Fibroblast of pulmonary artery (primary cell): ENCODE measurements at regions not wholly inside any gene's neighbourhood (a gene's known extent, or its start where the extent isn't known, plus 50 kb on each side); places are given as distances from the start of the nearest gene placed in this dataset.
"Not testable (repeated sequence)": the region's sequence is repeated elsewhere in the genome, so short reads cannot be mapped to it uniquely, and the experiment has no call there.

Experiments used
- DNase-seq: peaks from one replicate; pipeline ENCODE4 v3.0.0-alpha.2; 2010; ENCODE audit warnings: low read depth
- H3K4me3 ChIP-seq: replicated peaks from 2 replicates; pipeline ENCODE4 v1.5.1; 2011; ENCODE audit warnings: low read depth, mild to moderate bottlenecking, control low read depth, low read length, moderate library complexity
- CTCF ChIP-seq: IDR thresholded peaks from 2 replicates; pipeline ENCODE4 v1.5.1; 2011; ENCODE audit warnings: mild to moderate bottlenecking, control low read depth, low read length, inconsistent platforms; ENCODE audit errors: missing control alignments

- H3K4me3 ChIP-seq = peak overlapping the region; percentile 53
- TF ChIP-seq CTCF = no peak
- DNase-seq = no peak
These were observed 68.7 kb upstream of the WNT7B start for GRCh38 chr22:46045459-46046298.

- H3K4me3 ChIP-seq = no peak overlapping the region
- TF ChIP-seq CTCF = no peak
- DNase-seq = no peak
These were observed 69.3 kb upstream of the WNT7B start for GRCh38 chr22:46046299-46046685.

GRCh38 chr22:46047226-46047625, 70.3 kb upstream of the WNT7B start:
- TF ChIP-seq CTCF = no peak
- no peak overlapping the region for H3K4me3 ChIP-seq
- DNase-seq = no peak

- no peak for DNase-seq
- no peak for TF ChIP-seq CTCF
- no peak overlapping the region for H3K4me3 ChIP-seq
These were observed 71.1 kb upstream of the WNT7B start for GRCh38 chr22:46047841-46048595.

GRCh38 chr22:46048661-46049060, 71.7 kb upstream of the WNT7B start:
- not testable (repeated sequence) for H3K4me3 ChIP-seq, DNase-seq

- DNase-seq = no peak
- no peak for TF ChIP-seq CTCF
- H3K4me3 ChIP-seq = no peak overlapping the region
These were observed 72.9 kb upstream of the WNT7B start for GRCh38 chr22:46049726-46050450.

- no peak for TF ChIP-seq CTCF
- H3K4me3 ChIP-seq = no peak overlapping the region
- no peak for DNase-seq
These were observed 73.5 kb upstream of the WNT7B start for GRCh38 chr22:46050451-46050845.
